Glomerular visceral epithelial cell (primary cell): ENCODE measurements at regions not wholly inside any gene's neighbourhood (a gene's known extent, or its start where the extent isn't known, plus 50 kb on each side); places are given as distances from the start of the nearest gene placed in this dataset.
"Not testable (repeated sequence)": the region's sequence is repeated elsewhere in the genome, so short reads cannot be mapped to it uniquely, and the experiment has no call there.

ENCODE experiments used
- DNase-seq: peaks from one replicate; pipeline ENCODE4 v3.0.0-alpha.2; 2016; ENCODE audit errors: extremely low spot score

GRCh38 chrX:94834226-94834625 is 1160.2 kb downstream of the FAM133A start:
- DNase-seq: no peak

- DNase-seq: no peak
Observed at GRCh38 chrX:94850811-94851210, 1176.8 kb downstream of the FAM133A start.

DNA sequence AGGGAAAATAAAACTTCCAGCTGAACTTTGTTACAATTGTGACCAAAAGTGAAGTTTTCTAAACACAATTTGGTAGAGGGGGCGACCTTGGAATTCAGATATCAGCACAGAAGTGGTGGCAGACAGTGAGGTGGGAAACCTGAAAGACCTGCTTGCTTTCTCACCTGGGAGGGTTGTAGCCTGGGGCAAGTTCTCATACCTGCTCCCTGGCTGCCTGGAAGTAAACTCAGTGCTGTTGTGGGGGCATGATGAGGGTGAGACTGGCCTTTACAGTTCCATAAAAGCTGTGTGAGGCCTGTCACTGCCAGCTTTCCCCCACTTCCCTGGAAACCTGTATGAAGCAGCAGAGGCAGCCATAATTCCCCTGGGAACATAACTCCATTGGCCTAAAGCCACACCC is 1180.2 kb downstream of the FAM133A start:
- DNase-seq: no peak

DNA sequence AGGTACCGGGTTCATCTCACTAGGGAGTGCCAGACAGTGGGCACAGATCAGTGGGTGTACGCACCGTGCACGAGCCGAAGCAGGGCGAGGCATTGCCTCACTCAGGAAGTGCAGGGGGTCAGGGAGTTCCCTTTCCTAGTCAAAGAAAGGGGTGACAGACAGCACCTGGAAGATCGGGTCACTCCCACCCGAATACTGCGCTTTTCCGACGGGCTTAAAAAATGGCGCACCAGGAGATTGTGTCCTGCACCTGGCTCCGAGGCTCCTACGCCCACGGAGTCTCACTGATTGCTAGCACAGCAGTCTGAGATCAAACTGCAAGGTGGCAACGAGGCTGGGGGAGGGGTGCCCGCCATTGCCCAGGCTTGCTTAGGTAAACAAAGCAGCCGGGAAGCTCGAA is 1188.5 kb downstream of the FAM133A start:
- DNase-seq: not testable (repeated sequence)

DNA sequence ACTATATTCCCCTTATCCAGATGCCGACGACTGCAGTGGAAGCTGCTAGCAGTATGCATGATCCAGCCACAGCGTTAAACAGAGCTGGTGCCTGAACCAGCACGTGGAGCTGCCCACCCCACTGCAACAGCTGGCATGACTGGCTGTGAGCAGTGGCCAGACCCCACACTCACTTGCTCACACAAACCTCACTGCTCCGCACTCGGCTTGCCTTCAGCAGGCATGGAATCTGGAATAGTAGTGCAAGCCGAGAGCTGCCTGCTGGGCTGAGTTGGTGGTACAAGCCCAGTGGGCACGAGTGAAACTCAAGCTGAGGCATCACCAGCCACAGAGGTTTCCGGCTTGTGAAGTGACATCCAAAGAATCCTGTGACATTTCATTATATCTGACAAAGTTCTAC is 1197.6 kb downstream of the FAM133A start:
- no peak for DNase-seq

- no peak for DNase-seq
Observed at GRCh38 chrX:94901849-94902248, 1227.8 kb downstream of the FAM133A start.

DNA sequence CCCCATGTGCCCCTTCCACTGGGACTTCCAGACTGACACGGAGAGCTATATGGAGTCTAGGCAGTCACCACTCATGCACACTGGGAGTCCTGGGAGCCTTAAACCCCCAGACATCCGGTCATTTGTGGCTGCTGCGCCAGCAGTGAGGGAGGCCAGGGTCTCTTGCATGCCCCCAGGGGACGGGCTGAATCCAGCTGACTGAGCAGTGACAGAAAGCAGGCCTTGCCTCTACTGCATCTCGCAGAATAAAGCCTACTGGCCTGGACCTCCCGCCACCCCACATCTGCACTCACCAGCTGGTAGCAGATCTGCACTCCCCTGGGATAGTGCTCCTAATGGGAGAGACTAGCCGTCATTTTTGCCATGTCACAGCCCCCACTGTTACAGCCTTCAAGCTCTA is 1234.2 kb downstream of the FAM133A start:
- no peak for DNase-seq

DNA sequence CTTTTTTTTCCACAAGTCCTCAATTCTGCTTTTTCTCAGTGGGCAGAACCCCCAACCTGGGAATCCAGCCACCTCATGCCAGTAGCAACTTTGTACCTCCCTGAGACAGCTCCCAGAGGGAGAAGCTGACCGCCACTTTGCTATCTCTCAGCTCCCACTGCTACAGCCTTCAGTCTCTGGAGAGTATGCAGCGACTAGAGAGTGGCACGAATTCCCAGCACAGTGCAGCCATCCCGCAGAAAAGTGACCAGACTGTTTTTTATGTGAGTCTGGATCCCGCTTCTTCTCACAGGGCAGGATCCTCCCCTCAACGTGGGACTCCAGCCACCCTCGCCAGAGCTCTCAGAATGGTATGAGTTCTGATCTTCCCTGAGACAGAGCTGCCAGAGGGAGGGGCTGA is 1234.6 kb downstream of the FAM133A start:
- DNase-seq: no peak

GRCh38 chrX:94914235-94914634 is 1240.2 kb downstream of the FAM133A start:
- DNase-seq: no peak

DNA sequence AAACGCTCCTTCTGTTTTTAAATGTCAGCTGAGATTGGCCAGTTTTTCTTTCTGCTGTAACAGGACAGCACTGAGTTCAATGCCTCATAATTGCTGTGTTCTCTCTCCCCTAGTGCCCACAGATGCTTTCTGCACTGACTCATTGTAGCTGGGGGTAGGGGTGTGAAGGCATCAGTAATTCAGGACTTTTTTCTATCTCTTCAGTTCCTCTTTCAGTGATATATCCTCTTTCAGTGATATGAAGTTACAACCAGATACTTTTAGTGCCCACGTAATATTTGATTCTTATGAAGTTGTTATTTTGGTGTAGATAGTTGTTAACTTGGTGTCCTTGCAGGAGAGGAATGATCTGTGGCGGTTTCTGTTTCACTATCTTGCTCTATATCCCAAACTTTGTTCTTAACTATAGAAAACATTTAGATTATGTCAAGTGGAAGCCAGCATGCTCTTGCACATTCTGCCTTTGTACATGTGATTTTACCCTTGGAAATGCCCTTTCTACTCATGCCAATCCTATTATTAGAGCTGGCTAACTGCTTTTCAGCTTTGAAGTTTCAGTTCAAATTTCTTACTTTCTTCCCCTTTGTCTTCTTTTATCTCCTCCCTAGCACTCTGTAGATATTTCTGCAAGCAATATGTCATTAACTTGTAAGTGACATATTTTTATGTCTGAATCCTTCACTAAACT is 1258.4 kb downstream of the FAM133A start:
- DNase-seq: no peak

DNA sequence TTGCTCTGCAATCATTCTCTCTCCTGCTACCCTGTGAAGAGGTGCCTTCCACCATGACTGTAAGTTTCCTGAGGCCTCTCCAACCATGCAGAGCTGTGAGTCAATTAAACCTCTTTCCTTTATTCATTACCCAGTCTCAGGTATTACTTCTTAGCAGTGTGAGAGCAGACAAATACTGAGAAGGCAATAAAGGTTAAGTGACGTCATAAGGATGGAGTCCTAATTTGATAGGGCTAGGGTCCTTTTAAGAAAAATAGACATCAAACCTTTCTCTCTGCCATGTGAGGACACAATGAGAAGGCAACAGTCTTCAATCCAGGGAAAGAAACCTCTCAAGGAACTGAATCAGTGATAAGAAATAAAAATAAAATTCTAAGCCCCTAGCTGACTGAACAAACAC is 1262.7 kb downstream of the FAM133A start:
- no peak for DNase-seq

- DNase-seq: no peak
Observed at GRCh38 chrX:94937491-94937890, 1263.5 kb downstream of the FAM133A start.

DNA sequence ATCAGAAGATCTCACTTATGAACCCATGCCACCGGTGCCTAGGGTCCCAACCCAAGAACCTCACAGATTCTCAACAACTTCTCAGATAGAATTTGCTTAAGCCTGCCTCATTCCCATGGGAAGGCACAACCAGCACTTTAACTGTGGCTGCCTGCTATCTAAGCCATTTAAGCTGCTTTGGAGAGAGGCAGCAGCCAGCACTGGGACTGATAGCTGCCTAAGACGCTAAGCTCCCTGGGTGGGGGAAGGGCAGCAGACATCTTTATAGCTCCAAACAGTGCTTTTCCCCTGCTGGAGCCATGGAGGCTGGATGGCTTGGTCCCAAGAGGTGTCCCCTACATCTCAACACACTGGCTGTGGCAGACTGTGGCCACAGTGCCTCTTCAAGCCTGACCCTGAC is 1268.6 kb downstream of the FAM133A start:
- DNase-seq: no peak

GRCh38 chrX:94946137-94946536 is 1272.1 kb downstream of the FAM133A start:
- not testable (repeated sequence) for DNase-seq

DNA sequence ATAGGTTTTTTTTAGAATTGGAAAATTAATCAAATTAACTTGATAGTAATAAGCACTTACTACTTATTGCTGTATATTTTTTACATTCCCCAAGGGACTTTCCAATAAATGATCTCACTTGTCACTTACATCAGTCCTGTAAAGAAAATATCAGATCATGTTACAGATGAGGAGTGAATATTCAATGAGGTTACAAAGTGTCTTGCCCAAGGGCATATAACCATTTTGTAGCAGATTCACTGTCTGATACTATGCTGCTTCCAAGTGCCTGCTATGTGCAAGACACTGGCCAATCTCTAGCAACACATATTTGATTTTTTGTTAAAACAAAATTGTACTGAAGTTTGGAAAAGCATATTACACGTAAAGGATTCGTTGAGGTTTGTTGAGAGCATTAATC is 1287.7 kb downstream of the FAM133A start:
- no peak for DNase-seq

- DNase-seq: no peak
Observed at GRCh38 chrX:94977562-94977961, 1303.6 kb downstream of the FAM133A start.

DNA sequence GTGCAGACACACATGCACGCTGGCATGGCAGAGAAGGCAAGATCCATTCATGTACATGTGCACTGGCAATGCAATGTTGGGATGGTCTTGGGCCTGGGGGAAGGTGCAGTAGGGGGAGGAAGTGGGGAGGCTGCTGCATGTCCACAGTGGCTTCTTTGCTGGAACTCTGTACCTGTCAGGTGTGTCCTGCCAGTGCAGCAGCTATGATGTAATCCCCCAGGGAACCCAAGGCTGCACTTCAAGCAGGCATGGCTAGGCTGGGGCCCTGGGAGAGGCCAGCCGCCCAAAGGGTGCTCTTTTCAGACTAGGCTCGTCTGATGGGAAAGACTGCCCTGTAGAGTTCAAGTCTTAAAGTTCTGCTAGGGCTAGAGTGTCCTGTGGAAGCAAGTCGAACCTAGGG is 1304.0 kb downstream of the FAM133A start:
- no peak for DNase-seq
